ENCODE measurements at regions not wholly inside any gene's neighbourhood (a gene's known extent, or its start where the extent isn't known, plus 50 kb on each side); places are given as distances from the start of the nearest gene placed in this dataset.
"Not testable (repeated sequence)": the region's sequence is repeated elsewhere in the genome, so short reads cannot be mapped to it uniquely, and the experiment has no call there.

DNA sequence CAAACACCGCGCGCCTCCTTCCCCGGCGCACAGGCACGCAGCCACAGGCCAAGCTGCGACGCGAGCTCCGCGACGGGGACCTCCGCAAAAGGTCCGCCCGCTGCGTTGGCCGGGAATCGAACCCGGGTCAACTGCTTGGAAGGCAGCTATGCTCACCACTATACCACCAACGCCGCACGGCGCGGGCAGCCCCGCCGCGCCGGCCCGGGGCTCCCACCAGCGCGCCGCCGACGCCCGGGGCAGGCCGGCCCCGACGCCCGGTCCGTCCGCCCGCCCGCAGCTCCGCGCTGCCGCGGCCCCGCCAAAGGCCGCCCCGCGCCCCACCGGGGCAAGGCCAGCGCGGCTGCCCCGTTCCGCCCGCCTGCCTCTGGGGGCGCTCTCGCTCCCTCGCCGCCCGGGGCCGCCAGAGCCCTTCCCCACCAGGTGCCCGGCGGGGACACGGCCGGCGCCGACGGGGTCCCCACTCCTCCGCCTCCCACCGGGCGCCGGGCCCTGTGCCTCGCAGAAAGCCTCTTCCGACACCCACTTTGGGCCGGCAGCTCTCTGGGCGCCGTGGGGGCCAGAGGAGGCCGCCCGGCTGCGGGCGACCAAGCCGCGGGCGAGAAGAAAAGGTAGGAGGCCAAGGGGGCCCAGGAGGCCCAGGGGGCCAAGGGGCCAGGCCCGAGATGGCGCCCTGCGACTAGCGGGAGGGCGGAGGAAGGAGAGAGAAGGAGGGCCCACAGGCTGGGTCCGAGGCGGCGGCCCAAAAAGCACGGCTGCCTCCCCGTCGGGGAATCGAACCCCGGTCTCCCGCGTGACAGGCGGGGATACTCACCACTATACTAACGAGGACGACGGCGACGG is 50.2 kb upstream of the FCGR2A start:
- ATAC-seq, result peak; percentile 11
- not testable (repeated sequence) for H3K36me3 ChIP-seq
- no CpG with 5 or more reads among the region's 107 CpGs for WGBS, 2 donors (ENCODE audit: low coverage in 1 of 2)

DNA sequence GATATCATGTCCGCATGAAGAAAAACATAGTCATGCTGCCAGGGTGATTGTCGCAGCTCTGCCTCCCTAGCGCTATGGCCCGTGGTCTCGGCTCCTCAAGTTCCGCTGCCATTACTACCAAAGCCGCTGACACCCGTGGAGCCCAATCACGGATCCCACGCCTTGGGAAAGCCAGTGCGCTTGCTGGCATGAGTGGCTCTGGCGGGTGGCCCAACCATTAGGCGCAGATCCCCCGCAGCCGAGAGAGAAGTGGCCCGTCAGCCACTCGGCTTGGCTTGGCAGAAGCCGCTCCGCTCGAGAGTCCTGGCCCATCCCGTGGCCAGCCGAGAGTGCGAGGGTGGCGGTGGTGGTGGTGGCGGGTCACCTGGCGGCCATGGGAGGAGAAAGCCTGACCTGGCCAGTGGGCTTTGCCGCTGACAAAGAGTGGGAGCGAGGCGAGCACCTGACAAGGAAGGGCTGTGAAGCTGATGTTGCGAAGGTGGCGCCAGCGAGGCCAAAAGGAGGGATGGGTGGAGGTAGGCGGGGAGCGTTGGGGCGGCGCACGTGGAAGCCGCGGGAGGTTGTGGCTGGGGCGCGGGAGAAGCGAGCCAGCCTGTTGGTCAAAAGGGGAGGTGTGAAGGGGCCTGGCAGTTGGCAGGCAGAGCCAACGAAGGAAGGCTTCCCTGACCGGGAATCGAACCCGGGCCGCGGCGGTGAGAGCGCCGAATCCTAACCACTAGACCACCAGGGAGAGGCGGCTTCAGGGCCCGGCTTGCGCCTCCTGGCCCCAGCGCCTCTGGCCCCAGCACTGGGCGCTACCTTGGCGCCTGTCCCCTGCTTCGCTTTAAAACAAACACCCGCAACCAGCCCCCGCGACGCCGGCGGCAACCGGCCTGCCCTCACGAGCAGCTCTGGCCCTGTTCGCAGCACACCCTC is 51.0 kb upstream of the FCGR2A start:
- WGBS, 2 donors (ENCODE audit: low coverage in 1 of 2), result no CpG with 5 or more reads among the region's 67 CpGs

More for the DNA sequence above, 50.2 kb upstream of the FCGR2A start:
- not testable (repeated sequence) for H3K9me3 ChIP-seq, H3K27ac ChIP-seq, H3K4me3 ChIP-seq, H3K4me1 ChIP-seq, H3K27me3 ChIP-seq

DNA sequence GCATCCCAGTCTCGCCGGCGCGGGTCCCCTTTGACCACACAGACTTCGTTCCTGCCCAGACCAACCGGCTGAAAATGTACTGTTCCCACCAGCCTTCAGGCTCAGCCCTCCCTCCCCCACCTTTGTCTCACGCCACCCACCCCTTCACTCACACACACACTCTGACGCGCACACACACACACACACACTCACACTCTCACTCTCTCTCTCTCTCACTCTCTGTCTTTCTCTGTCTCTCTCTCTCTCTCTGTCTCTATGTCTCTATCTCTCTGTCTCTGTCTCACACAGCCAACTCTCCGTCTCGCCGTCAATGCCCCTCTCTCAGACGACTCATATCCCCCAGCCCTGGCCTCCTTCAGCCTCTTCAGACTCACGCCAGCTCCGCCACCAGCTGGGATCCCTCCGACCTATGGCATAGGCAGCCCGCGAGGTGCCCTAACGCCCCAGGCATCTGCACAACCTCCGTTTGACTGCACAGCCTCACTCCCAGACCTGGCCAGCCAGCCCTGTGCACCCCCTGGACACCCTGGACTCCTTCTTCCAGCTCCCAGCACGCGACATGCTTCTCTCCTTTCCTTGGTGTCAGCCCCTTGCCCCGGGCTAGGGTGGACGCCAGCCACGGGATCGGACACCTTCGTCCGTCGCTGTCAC is 53.4 kb upstream of the FCGR2A start:
- not testable (repeated sequence) for H3K27me3 ChIP-seq, H3K9me3 ChIP-seq, H3K36me3 ChIP-seq, H3K27ac ChIP-seq, H3K4me1 ChIP-seq, H3K4me3 ChIP-seq
- peak; percentile 5 for ATAC-seq
- WGBS, 2 donors (ENCODE audit: low coverage in 1 of 2), result no CpG with 5 or more reads among the region's 29 CpGs

More for the DNA sequence above, 51.0 kb upstream of the FCGR2A start:
- H3K4me3 ChIP-seq, H3K27me3 ChIP-seq, H3K36me3 ChIP-seq, H3K27ac ChIP-seq, H3K4me1 ChIP-seq, H3K9me3 ChIP-seq: not testable (repeated sequence)
- peak; percentile 47 for ATAC-seq

DNA sequence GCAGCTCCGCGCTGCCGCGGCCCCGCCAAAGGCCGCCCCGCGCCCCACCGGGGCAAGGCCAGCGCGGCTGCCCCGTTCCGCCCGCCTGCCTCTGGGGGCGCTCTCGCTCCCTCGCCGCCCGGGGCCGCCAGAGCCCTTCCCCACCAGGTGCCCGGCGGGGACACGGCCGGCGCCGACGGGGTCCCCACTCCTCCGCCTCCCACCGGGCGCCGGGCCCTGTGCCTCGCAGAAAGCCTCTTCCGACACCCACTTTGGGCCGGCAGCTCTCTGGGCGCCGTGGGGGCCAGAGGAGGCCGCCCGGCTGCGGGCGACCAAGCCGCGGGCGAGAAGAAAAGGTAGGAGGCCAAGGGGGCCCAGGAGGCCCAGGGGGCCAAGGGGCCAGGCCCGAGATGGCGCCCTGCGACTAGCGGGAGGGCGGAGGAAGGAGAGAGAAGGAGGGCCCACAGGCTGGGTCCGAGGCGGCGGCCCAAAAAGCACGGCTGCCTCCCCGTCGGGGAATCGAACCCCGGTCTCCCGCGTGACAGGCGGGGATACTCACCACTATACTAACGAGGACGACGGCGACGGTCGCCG is 57.4 kb upstream of the FCGR2A start:
- not testable (repeated sequence) for H3K9me3 ChIP-seq, ATAC-seq, H3K27me3 ChIP-seq, H3K4me1 ChIP-seq, H3K4me3 ChIP-seq, H3K36me3 ChIP-seq, H3K27ac ChIP-seq
- no CpG with 5 or more reads among the region's 66 CpGs for WGBS, 2 donors (ENCODE audit: low coverage in 1 of 2)

DNA sequence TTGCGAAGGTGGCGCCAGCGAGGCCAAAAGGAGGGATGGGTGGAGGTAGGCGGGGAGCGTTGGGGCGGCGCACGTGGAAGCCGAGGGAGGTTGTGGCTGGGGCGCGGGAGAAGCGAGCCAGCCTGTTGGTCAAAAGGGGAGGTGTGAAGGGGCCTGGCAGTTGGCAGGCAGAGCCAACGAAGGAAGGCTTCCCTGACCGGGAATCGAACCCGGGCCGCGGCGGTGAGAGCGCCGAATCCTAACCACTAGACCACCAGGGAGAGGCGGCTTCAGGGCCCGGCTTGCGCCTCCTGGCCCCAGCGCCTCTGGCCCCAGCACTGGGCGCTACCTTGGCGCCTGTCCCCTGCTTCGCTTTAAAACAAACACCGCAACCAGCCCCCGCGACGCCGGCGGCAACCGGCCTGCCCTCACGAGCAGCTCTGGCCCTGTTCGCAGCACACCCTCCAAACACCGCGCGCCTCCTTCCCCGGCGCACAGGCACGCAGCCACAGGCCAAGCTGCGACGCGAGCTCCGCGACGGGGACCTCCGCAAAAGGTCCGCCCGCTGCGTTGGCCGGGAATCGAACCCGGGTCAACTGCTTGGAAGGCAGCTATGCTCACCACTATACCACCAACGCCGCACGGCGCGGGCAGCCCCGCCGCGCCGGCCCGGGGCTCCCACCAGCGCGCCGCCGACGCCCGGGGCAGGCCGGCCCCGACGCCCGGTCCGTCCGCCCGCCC is 58.1 kb upstream of the FCGR2A start:
- not testable (repeated sequence) for H3K36me3 ChIP-seq, H3K4me3 ChIP-seq, H3K27me3 ChIP-seq, H3K9me3 ChIP-seq, H3K27ac ChIP-seq, H3K4me1 ChIP-seq
- ATAC-seq, result peak; percentile 38
- WGBS, 2 donors (ENCODE audit: low coverage in 1 of 2), result no CpG with 5 or more reads among the region's 79 CpGs

DNA sequence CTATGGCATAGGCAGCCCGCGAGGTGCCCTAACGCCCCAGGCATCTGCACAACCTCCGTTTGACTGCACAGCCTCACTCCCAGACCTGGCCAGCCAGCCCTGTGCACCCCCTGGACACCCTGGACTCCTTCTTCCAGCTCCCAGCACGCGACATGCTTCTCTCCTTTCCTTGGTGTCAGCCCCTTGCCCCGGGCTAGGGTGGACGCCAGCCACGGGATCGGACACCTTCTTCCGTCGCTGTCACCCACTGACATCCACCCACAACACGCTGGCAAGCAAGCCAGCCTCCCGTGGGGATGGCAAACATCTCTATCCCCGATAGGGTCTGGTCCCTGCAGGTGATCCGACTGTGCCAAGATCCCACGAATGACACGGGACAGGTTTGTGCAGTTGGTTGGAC is 60.5 kb upstream of the FCGR2A start:
- H3K9me3 ChIP-seq, H3K36me3 ChIP-seq, H3K27ac ChIP-seq, H3K4me1 ChIP-seq, H3K4me3 ChIP-seq: not testable (repeated sequence)
- H3K27me3 ChIP-seq, result peaks cover 17% of the 10 kb centered on the region
- ATAC-seq, result peak; percentile 46
- 66 to 76% methylated on average over 11 of the region's 18 CpGs for WGBS, 2 donors (ENCODE audit: low coverage in 1 of 2)

DNA sequence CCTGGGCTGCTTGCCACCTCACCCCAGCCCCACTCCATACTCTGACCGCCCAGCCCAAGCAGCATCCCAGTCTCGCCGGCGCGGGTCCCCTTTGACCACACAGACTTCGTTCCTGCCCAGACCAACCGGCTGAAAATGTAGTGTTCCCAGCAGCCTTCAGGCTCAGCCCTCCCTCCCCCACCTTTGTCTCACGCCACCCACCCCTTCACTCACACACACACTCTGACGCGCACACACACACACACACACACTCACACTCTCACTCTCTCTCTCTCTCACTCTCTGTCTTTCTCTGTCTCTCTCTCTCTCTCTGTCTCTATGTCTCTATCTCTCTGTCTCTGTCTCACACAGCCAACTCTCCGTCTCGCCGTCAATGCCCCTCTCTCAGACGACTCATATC is 61.0 kb upstream of the FCGR2A start:
- no CpG with 5 or more reads among the region's 14 CpGs for WGBS, 2 donors (ENCODE audit: low coverage in 1 of 2)
- ATAC-seq, H3K27ac ChIP-seq, H3K36me3 ChIP-seq, H3K9me3 ChIP-seq, H3K4me3 ChIP-seq: not testable (repeated sequence)
- peaks cover 22% of the 10 kb centered on the region for H3K27me3 ChIP-seq
- H3K4me1 ChIP-seq, result peaks cover 0 to 13% (median 3%) of the 10 kb centered on the region in 3 donors

DNA sequence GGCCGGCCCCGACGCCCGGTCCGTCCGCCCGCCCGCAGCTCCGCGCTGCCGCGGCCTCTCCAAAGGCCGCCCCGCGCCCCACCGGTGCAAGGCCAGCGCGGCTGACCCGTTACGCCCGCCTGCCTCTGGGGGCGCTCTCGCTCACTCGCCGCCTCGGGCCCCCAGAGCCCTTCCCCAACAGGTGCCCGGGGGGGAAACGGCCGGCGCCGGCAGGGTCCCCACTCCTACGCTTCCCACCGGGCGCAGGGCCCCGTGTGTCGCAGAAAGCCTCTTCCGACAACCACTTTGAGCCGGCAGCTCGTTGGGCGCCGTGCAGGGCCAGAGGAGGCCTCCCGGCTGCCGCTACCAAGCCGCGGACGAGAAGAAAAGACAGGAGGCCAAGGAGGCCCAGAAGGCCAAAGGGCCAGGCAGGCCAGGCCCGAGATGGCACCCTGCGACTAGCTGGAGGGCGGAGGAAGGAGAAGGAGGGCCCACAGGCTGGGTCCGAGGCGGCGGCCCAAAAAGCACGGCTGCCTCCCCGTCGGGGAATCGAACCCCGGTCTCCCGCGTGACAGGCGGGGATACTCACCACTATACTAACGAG is 64.9 kb upstream of the FCGR2A start:
- no CpG with 5 or more reads among the region's 61 CpGs for WGBS, 2 donors (ENCODE audit: low coverage in 1 of 2)
- Histone ChIP-seq H3K9me3 (peaks cover 0 to 4% (median 0%) of the 10 kb centered on the region in 3 donors), H3K36me3 (no peaks in the 10 kb centered on the region), H3K27me3 (peaks cover 60% of the 10 kb centered on the region), H3K27ac (peak overlapping the region in 1 of 4 donors; percentile 72), H3K4me1 (peaks cover 0 to 13% (median 3%) of the 10 kb centered on the region in 3 donors), H3K4me3 (peak overlapping the region; percentile 63 to 68)
- ATAC-seq, result peak; percentile 35
- TF ChIP-seq POLR2A (IDR thresholded peaks at IDR 0.05), result no peak
- TF ChIP-seq, protein P1, sequence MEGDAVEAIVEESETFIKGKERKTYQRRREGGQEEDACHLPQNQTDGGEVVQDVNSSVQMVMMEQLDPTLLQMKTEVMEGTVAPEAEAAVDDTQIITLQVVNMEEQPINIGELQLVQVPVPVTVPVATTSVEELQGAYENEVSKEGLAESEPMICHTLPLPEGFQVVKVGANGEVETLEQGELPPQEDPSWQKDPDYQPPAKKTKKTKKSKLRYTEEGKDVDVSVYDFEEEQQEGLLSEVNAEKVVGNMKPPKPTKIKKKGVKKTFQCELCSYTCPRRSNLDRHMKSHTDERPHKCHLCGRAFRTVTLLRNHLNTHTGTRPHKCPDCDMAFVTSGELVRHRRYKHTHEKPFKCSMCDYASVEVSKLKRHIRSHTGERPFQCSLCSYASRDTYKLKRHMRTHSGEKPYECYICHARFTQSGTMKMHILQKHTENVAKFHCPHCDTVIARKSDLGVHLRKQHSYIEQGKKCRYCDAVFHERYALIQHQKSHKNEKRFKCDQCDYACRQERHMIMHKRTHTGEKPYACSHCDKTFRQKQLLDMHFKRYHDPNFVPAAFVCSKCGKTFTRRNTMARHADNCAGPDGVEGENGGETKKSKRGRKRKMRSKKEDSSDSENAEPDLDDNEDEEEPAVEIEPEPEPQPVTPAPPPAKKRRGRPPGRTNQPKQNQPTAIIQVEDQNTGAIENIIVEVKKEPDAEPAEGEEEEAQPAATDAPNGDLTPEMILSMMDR (IDR thresholded peaks at IDR 0.05), result peak in 3 of 4 experiments; percentile 4 to 56 (median 54)

Measured in gastroesophageal sphincter (tissue), 4 donors.